OCI-LY3 (cell line): ENCODE measurements at regions not wholly inside any gene's neighbourhood (a gene's known extent, or its start where the extent isn't known, plus 50 kb on each side); places are given as distances from the start of the nearest gene placed in this dataset.

Experiments
- EZH2phosphoT487 ChIP-seq: fragments of 200-600 bp; shearing (Covaris generic); IDR thresholded peaks from 2 replicates; pipeline ENCODE4 v1.6.1; 2018; ENCODE audit warnings: antibody characterized with exemption, mixed run types, low read depth
- TF ChIP-seq, protein P1 (sequence below): fragments of 200-600, 300-600 bp; sonication (generic); IDR thresholded peaks from 2 replicates; pipeline ENCODE4 v1.5.1; 2014; ENCODE audit warnings: antibody characterized with exemption, low read length, low read depth

DNA sequence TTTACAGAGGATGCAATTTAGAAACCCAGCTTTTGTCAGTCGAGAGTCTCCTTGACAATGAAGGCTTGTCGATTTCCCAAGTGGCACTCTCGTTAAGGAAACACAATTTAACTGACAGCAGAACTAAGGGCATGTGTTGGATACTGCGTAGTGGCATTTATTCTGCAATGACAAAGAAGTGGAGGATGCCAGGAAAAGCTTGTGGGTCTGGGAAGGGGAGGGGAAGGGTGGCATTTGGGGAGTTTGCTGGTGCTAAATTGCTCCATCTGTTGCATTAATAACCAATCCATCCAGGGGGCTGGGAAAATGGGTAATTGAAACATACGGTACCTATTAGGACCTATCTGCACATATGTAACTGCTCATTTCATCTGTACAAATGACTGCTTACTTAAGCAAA lies 190.6 kb downstream of the NSG2 start:
- TF ChIP-seq, protein P1, sequence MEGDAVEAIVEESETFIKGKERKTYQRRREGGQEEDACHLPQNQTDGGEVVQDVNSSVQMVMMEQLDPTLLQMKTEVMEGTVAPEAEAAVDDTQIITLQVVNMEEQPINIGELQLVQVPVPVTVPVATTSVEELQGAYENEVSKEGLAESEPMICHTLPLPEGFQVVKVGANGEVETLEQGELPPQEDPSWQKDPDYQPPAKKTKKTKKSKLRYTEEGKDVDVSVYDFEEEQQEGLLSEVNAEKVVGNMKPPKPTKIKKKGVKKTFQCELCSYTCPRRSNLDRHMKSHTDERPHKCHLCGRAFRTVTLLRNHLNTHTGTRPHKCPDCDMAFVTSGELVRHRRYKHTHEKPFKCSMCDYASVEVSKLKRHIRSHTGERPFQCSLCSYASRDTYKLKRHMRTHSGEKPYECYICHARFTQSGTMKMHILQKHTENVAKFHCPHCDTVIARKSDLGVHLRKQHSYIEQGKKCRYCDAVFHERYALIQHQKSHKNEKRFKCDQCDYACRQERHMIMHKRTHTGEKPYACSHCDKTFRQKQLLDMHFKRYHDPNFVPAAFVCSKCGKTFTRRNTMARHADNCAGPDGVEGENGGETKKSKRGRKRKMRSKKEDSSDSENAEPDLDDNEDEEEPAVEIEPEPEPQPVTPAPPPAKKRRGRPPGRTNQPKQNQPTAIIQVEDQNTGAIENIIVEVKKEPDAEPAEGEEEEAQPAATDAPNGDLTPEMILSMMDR = no peak
- TF ChIP-seq EZH2phosphoT487 = no peak
